HG03039 (cell line): ENCODE measurements at regions not wholly inside any gene's neighbourhood (a gene's known extent, or its start where the extent isn't known, plus 50 kb on each side); places are given as distances from the start of the nearest gene placed in this dataset.

Experiments
- ATAC-seq: cut with Tn5 transposase; IDR thresholded peaks from one replicate; pipeline ENCODE4 v1.9.1; 2021; ENCODE audit warnings: mild to moderate bottlenecking, moderate library complexity; ENCODE audit not compliant: unreplicated experiment

DNA sequence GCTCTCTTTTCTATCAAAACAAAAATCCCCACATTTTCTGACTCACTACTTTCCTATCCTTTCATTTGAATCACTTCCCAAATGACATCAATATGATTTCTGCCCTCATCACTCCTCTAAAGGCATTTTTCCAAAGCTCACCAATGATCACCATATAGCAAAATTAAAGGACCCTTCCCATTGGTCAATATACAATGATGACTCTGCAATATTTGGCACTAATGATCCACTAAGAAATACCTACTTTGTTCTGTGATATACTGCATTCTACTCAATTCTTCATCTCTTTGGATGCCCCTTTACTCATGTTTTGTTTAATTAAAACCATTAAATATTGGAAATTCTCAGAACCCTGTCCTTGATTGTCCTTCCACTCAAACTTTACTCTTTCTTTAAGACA, 200.3 kb upstream of the PTCHD4 start:
- ATAC-seq = no peak

- ATAC-seq = no peak
Observed at GRCh38 chr6:48307573-48307972, 196.6 kb upstream of the PTCHD4 start.

DNA sequence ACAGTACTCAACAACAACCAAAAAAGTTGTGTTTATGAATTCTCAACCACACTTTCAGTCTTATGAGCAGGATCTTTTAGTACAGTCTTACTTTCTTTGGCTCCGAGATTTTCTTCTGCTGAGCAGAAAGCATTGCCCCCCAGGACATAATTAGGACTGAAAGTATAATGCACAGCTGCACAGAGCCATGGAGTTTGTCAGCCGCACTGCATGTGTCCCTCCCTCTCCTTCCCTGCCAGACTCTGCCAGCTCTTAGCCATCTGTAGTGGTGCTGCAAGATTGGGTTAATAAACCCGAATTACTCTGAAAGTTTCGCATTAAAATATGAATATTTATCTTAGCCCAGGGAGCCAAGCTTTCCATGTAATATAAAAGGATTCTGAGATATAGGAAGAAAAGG, 179.6 kb upstream of the PTCHD4 start:
- ATAC-seq = no peak

DNA sequence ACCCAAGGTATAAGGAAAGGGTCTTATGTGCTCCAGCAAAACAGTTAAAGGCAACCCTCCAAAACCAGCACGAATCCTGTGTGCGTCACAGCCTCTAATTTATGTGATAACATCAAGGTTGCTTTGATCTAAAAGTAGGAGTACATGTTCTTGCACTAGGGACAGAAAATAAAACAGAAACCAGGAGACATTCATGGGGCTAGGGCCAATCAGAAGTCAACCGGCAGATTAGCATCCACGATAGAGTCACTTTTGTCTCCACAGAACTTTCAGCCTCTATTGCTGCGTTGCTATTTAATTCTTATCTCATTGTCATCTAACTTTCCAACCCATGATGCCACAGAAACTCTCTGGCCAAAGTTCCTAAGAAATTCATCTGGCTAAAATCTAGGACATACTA, 178.8 kb upstream of the PTCHD4 start:
- ATAC-seq = no peak

- no peak for ATAC-seq
Observed at GRCh38 chr6:48281217-48281616, 170.2 kb upstream of the PTCHD4 start.

DNA sequence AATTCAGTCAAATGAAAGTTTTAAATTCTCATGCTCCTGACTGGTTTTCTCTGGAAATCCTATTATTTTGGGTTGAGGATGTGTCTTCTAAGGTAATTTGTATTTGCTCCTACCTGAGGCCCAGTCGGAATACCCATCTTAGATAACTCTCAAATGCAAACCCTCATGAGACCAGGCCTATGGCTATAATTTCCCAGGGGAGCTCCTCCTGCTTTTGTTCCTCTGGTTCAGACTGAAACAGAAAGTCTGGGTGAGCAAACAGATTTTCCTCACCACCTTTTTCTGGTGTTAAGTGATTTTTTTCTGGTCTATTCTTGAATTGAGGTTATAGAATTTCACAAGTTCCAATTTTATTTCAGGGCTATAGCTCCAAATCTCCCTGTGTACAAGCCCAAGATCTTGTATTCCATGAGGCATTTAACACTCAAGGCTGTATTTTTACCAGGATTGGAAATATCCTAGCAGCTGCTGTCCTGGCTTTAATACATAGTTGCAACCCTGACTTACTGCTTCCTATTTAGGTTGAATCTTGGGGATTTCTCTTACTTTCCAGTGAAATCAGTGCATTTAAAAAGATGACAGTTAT, 169.1 kb upstream of the PTCHD4 start:
- no peak for ATAC-seq

DNA sequence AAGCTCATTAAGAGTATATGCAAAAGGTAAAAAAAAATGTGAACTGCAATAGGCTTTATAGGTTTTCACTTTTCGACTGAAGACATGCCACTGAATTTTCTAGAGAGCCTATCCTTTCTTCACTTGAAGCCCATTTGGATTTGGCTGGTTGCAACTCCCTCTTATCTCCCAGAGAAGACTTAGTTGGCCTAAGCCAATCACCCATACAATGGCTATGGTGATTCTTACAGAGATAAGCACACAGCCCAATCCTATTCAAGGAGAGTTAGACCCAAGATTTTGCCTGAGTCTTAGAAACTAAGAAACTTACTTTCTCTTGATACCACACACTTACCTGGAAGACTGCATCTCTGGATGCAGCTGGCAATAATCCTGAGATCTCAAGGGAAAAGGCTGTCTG, 167.3 kb upstream of the PTCHD4 start:
- no peak for ATAC-seq

GRCh38 chr6:48272518-48272917, 161.5 kb upstream of the PTCHD4 start:
- no peak for ATAC-seq

GRCh38 chr6:48255094-48255493, 144.1 kb upstream of the PTCHD4 start:
- no peak for ATAC-seq

DNA sequence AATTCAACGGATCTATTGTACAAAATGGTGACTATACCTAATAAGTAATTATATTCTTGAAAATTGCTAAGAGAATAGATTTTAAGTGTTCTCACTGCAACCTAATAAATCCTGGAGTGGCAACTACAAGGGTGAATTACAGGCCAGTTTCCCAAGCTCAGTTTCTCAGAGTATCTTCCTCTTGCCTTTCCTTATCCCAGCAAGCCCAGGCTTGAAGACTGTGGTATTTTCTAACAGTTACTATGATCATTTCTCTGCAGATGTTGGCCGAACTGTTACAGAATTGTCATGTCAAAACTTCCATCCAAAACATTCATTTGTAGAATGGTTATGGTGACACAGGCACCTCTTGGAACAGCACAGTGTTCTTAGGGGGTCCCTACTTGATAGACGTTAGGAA, 138.1 kb upstream of the PTCHD4 start:
- no peak for ATAC-seq

DNA sequence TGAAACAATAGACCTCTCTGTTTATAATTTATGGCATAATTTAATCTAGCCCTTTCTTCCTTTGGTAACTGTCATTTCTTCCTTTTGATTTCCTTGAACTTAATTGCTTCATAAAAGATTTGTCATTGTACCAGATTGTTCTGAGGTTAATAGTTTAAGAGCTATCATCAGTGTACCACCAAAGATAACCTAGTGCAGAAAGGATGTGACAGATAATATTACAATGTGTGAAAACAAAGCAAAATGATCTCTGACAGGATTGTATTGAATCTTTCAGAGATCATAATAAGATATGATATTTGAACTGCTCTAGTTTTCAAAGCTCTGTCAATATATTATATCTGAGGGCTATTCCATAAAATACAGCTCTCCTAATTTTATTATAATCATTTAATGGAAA, 132.1 kb upstream of the PTCHD4 start:
- no peak for ATAC-seq

DNA sequence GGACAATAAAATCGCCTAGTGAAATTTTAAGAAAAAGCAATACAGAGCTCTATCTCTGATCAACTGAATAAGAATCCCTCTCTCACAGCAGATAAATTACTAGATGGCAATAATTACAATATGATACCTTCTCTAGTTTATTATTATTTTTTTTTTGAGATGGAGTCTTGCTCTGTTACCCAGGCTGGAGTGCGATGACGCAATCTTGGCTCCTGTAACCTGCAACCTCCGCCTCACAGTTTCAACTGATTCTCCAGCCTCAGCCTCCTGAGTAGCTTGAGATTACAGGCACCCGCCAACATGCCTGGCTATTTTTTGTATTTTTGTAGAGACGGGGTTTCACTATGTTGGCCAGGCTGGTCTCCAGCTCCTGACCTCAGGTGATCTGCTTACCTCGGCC, 129.3 kb upstream of the PTCHD4 start:
- no peak for ATAC-seq

- ATAC-seq = no peak
Observed at GRCh38 chr6:48236375-48236774, 125.4 kb upstream of the PTCHD4 start.

- ATAC-seq = no peak
Observed at GRCh38 chr6:48233063-48233462, 122.1 kb upstream of the PTCHD4 start.

DNA sequence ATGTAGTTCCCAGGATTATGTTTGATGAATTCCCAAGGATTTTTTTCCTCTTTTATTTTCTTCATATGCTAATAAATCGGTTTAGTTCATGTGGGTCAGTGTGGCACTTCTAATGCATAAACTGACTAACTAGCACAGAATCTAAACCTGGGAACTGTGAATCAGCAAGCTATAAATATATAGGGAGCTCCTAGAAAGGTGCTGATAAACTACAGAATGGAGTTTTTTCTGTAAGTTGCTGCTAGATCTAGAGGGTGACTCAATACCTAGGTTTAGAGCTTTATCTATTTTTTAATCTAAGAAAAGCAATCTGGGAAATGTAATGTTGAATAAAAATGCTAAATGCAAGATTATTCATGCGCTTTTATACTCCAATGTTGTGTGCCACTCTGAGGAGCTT, 118.8 kb upstream of the PTCHD4 start:
- no peak for ATAC-seq

- no peak for ATAC-seq
Observed at GRCh38 chr6:48222241-48222640, 111.2 kb upstream of the PTCHD4 start.

GRCh38 chr6:48213076-48213788, 102.2 kb upstream of the PTCHD4 start:
- ATAC-seq = no peak

DNA sequence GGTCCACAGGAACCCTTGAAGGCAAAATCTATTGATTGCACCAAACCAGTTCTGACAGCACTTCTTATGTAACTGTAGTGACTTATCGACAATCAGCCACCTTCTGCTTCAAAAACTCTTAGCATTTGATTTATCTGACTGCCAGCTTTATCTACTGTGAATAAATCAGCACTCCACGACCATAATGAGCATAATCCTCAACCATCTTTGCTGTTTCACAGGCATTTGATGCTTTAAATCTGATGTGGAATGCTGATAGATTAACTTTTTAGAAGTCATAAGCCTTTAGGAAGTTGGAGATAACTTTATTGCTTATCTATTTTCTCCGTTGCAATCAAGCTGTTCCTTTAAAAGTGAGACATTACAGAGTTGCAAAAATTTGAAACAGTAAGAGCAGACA, 101.5 kb upstream of the PTCHD4 start:
- ATAC-seq = no peak

- ATAC-seq = no peak
Observed at GRCh38 chr6:48206091-48206490, 95.1 kb upstream of the PTCHD4 start.

DNA sequence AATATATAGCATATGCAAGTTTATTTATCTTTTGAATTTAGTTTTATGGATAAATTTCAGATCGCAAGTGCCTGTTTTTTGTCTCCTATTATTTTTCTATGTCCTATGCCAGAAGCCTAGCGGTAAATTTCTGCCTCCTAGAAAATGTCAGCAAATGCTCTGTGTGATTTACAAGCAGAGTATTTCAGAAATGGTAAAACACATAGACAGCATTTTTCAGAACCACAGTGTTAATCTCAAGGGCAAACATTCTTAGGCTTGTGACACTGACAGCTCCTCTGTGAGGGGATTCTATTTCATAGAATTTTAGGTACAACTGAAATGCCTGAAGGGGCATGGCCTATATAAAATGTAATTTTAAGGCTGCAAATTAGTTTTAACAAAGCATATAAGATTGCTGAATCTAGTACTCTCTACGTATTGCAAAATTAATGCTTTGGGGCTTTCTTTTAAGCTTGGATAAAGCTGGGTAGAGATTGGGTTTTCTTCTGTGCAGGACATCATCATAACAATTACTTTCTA, 89.9 kb upstream of the PTCHD4 start:
- no peak for ATAC-seq

- ATAC-seq = no peak
Observed at GRCh38 chr6:48199499-48199898, 88.5 kb upstream of the PTCHD4 start.

DNA sequence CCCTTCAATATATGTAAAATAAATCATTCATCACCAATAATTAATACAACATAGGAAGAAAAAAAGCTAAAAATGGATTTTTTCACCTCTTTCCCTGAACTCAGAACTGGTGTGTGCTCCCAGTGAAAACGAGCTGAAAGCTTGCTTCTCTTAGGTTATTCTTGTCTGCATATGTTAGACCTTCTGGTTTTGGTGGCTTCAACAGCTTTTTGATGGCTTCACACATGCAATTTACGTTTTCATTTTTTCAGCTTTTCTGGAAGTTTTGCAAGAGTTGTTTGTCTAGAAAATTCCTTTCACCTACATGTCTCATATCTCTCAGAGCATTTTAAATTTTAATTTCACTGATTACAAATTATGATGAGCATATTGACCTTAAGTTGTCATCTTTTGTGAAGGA, 86.9 kb upstream of the PTCHD4 start:
- ATAC-seq = no peak
